Suprapubic skin (tissue), 4 donors: ENCODE measurements at regions not wholly inside any gene's neighbourhood (a gene's known extent, or its start where the extent isn't known, plus 50 kb on each side); places are given as distances from the start of the nearest gene placed in this dataset.

ENCODE experiments used
- DNase-seq, 2 donors: peaks; one replicate each; pipeline ENCODE4 v3.0.0-alpha.2; 2019; ENCODE audit warnings: low spot score in 2 of 2
- H3K27ac ChIP-seq: fragments of 200-600 bp; sonication (generic); one replicate; pipeline ENCODE4 v1.5.1; 2019
- H3K27me3 ChIP-seq: fragments of 200-600 bp; sonication (generic); one replicate; pipeline ENCODE4 v1.5.1; 2019
- H3K36me3 ChIP-seq: fragments of 200-600 bp; sonication (generic); one replicate; pipeline ENCODE4 v1.5.1; 2019
- H3K4me1 ChIP-seq: fragments of 200-600 bp; sonication (generic); one replicate; pipeline ENCODE4 v1.5.1; 2019
- H3K4me3 ChIP-seq: fragments of 200-600 bp; sonication (generic); one replicate; pipeline ENCODE4 v1.5.1; 2019; ENCODE audit warnings: mild to moderate bottlenecking
- H3K9me3 ChIP-seq: fragments of 200-600 bp; sonication (generic); one replicate; pipeline ENCODE4 v1.5.1; 2019
- EP300 ChIP-seq: sonication (generic); formaldehyde crosslinking; IDR thresholded peaks from one replicate; pipeline ENCODE4 v1.6.1; 2017; ENCODE audit warnings: antibody characterized with exemption
- POLR2A ChIP-seq, 2 donors: fragments of 450-650 bp; IDR thresholded peaks; one replicate each; pipeline ENCODE4 v1.6.1; 2017; ENCODE audit warnings: antibody characterized with exemption in 2 of 2, mild to moderate bottlenecking in 2 of 2, moderate library complexity in 2 of 2
- POLR2AphosphoS5 ChIP-seq, 3 donors: sonication (generic); formaldehyde crosslinking; IDR thresholded peaks; one replicate each; pipeline ENCODE4 v1.6.1; 2017; ENCODE audit warnings: antibody characterized with exemption in 3 of 3
- WGBS: methylation state at CpG from one replicate; pipeline ENCODE4 v1.1.5; 2018; 5-methylcytosine and 5-hydroxymethylcytosine counted together
- TF ChIP-seq, protein P1 (sequence below), 2 donors: fragments of 200-600 bp in 1 of 2; fragments of 450-650 bp in 1 of 2; sonication (generic) in 1 of 2; IDR thresholded peaks; one replicate each; pipeline ENCODE4 v1.5.1; 2016 to 2019; ENCODE audit warnings: antibody characterized with exemption in 2 of 2, mild to moderate bottlenecking in 1 of 2, moderate library complexity in 1 of 2

DNA sequence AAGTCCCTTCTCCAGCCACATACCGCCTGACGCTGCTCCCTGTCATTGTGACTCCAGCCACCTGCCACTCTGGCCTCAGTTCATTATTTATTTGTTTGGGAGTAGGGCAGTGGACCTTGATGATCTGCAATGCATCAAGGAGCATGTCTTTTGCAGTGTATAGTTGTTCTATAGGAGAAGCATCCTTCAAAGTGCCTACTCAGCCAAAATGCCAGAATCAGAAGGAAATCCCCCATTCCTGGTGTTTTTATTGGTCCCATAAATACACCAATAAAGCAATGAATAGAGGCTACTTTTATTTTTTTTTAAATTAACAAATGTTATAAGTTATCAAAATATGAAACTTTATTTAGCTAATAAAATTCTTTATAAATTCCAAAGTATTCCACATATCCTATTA lies 123.8 kb upstream of the NSMCE3 start:
- Histone ChIP-seq H3K4me1 (no peaks in the 10 kb centered on the region), H3K36me3 (no peaks in the 10 kb centered on the region), H3K27ac (no peak overlapping the region), H3K27me3 (no peaks in the 10 kb centered on the region), H3K9me3 (no peaks in the 10 kb centered on the region), H3K4me3 (no peak overlapping the region)
- no peak for DNase-seq
- WGBS: 95% methylated on average over 2 of the region's 2 CpGs
- TF ChIP-seq, protein P1, sequence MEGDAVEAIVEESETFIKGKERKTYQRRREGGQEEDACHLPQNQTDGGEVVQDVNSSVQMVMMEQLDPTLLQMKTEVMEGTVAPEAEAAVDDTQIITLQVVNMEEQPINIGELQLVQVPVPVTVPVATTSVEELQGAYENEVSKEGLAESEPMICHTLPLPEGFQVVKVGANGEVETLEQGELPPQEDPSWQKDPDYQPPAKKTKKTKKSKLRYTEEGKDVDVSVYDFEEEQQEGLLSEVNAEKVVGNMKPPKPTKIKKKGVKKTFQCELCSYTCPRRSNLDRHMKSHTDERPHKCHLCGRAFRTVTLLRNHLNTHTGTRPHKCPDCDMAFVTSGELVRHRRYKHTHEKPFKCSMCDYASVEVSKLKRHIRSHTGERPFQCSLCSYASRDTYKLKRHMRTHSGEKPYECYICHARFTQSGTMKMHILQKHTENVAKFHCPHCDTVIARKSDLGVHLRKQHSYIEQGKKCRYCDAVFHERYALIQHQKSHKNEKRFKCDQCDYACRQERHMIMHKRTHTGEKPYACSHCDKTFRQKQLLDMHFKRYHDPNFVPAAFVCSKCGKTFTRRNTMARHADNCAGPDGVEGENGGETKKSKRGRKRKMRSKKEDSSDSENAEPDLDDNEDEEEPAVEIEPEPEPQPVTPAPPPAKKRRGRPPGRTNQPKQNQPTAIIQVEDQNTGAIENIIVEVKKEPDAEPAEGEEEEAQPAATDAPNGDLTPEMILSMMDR (IDR thresholded peaks at IDR 0.05): no peak
- TF ChIP-seq POLR2A (IDR thresholded peaks at IDR 0.05): no peak

DNA sequence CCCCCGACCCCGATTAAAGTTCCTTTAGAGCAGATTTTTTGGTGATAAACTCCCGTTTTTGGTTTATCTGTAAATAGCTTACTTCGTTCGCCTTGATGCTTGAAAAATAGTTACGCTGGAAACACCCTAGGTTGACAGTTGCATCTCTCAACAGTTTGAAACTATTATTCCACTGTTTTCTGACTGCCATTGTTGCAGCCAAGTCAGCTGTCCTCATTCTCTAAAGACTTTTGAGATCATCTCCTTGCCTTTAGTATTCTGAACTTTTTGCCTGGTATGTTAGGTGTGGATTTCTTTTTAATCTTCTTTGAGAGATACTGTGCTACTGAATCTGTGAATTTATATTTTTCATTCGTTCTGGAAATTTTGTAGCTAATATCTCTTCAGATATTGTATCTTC lies 122.7 kb upstream of the NSMCE3 start:
- TF ChIP-seq, protein P1 (IDR thresholded peaks at IDR 0.05): no peak
- TF ChIP-seq POLR2AphosphoS5 (IDR thresholded peaks at IDR 0.05) (no peak), EP300 (no peak), POLR2A (IDR thresholded peaks at IDR 0.05) (no peak)
- Histone ChIP-seq H3K27ac (no peak overlapping the region), H3K4me3 (no peak overlapping the region), H3K9me3 (no peaks in the 10 kb centered on the region), H3K27me3 (no peaks in the 10 kb centered on the region), H3K36me3 (no peaks in the 10 kb centered on the region), H3K4me1 (no peaks in the 10 kb centered on the region)
- no peak for DNase-seq
- 88% methylated on average over 7 of the region's 7 CpGs for WGBS

GRCh38 chr15:29390051-29390450 lies 120.4 kb upstream of the NSMCE3 start:
- Histone ChIP-seq H3K4me3 (no peak overlapping the region), H3K9me3 (no peaks in the 10 kb centered on the region)
- 77% methylated on average over 6 of the region's 6 CpGs for WGBS

GRCh38 chr15:29386523-29386922 lies 116.9 kb upstream of the NSMCE3 start:
- 98% methylated on average over 6 of the region's 6 CpGs for WGBS
- Histone ChIP-seq H3K27ac (no peak overlapping the region), H3K4me3 (no peak overlapping the region), H3K27me3 (no peaks in the 10 kb centered on the region), H3K36me3 (no peaks in the 10 kb centered on the region), H3K4me1 (no peaks in the 10 kb centered on the region), H3K9me3 (no peaks in the 10 kb centered on the region)
- no peak for TF ChIP-seq POLR2A (IDR thresholded peaks at IDR 0.05)
- TF ChIP-seq POLR2AphosphoS5 (IDR thresholded peaks at IDR 0.05): no peak
- TF ChIP-seq, protein P1 (IDR thresholded peaks at IDR 0.05): no peak
- TF ChIP-seq EP300: no peak
- DNase-seq: no peak

More at GRCh38 chr15:29390051-29390450, 120.4 kb upstream of the NSMCE3 start:
- Histone ChIP-seq H3K27ac (no peak overlapping the region), H3K27me3 (no peaks in the 10 kb centered on the region), H3K36me3 (no peaks in the 10 kb centered on the region), H3K4me1 (no peaks in the 10 kb centered on the region)
- no peak for DNase-seq
- TF ChIP-seq POLR2A (IDR thresholded peaks at IDR 0.05): no peak
- TF ChIP-seq EP300: no peak
- TF ChIP-seq POLR2AphosphoS5 (IDR thresholded peaks at IDR 0.05): no peak
- TF ChIP-seq, protein P1 (IDR thresholded peaks at IDR 0.05): no peak

DNA sequence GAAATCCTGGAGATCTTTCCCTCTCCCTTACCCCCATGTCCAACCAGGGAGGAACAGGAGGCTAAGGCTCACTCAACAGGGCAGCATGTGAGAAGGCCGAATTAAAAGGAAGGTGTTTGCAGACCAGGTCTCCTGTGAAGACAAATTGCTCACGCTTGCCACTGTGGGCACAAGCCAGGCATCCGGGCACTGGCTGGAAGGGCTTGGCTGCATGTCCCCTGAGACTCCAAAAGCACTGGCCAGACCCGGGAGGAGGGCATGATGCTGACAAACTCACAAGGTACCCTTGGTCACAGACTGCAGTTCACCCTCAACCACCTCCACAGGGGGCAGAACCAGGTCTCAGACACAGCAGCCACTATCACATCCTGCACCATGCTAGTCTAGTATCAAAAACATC lies 113.7 kb upstream of the NSMCE3 start:
- Histone ChIP-seq H3K36me3 (no peaks in the 10 kb centered on the region), H3K9me3 (no peaks in the 10 kb centered on the region), H3K27me3 (no peaks in the 10 kb centered on the region), H3K4me3 (no peak overlapping the region), H3K4me1 (no peaks in the 10 kb centered on the region), H3K27ac (no peak overlapping the region)
- 100% methylated on average over 1 of the region's 4 CpGs for WGBS
- TF ChIP-seq EP300: no peak
- TF ChIP-seq, protein P1 (IDR thresholded peaks at IDR 0.05): no peak
- no peak for TF ChIP-seq POLR2AphosphoS5 (IDR thresholded peaks at IDR 0.05)
- no peak for TF ChIP-seq POLR2A (IDR thresholded peaks at IDR 0.05)
- DNase-seq: no peak
